DND-41 (cell line): ENCODE measurements at regions not wholly inside any gene's neighbourhood (a gene's known extent, or its start where the extent isn't known, plus 50 kb on each side); places are given as distances from the start of the nearest gene placed in this dataset.

Experiments used
- EZH2 ChIP-seq: IDR thresholded peaks from 3 replicates; pipeline ENCODE4 v1.6.1; 2012; ENCODE audit warnings: borderline replicate concordance, low read depth, mild to moderate bottlenecking, moderate library complexity, low read length, inconsistent platforms; ENCODE audit not compliant: severe bottlenecking
- TF ChIP-seq, protein P1 (sequence below): IDR thresholded peaks from 2 replicates; pipeline ENCODE4 v1.5.1; 2012; ENCODE audit warnings: borderline replicate concordance, low read length, moderate library complexity, mild to moderate bottlenecking; ENCODE audit not compliant: poor library complexity, severe bottlenecking; ENCODE audit errors: extremely low read depth

DNA sequence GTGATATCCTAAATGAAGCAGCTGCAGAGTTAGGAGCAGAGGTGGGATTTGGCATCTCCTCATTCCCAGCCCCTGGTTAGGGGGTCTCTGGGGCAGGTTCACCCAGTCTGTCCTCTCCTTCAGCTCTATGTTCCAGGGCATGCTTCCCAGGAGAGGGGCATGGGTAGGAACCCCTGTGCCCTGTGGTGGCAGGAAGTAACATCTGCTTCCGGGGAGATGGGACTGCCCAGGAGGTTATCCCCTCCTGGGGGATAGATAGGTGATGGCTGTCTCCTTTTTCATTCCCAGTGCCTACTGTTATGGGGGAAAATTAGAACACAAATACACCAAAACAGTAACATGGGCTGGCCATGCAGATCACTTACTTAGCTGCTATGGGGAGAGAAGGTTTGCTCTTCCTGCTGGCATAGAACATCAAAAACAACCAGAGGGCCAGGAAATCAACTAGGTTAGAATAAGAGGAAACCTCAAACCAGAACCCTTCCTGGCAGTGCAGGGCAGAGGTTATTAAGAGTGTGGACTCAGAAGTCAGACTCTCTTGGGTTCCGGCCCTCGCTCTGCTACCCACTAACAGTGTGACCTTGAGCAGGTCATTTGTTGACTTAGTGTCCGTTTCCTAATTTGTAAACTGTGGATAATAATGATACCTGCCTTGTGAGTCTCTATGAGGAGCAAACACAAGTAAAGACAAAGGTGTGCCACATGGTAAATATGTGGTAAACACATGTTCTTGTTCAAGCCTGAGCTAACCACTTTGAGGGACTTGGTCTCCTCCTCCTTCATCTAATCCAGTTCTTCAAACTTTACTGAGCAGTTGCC, 157.8 kb upstream of the JUN start:
- TF ChIP-seq, protein P1, sequence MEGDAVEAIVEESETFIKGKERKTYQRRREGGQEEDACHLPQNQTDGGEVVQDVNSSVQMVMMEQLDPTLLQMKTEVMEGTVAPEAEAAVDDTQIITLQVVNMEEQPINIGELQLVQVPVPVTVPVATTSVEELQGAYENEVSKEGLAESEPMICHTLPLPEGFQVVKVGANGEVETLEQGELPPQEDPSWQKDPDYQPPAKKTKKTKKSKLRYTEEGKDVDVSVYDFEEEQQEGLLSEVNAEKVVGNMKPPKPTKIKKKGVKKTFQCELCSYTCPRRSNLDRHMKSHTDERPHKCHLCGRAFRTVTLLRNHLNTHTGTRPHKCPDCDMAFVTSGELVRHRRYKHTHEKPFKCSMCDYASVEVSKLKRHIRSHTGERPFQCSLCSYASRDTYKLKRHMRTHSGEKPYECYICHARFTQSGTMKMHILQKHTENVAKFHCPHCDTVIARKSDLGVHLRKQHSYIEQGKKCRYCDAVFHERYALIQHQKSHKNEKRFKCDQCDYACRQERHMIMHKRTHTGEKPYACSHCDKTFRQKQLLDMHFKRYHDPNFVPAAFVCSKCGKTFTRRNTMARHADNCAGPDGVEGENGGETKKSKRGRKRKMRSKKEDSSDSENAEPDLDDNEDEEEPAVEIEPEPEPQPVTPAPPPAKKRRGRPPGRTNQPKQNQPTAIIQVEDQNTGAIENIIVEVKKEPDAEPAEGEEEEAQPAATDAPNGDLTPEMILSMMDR = no peak
- TF ChIP-seq EZH2 = no peak
